ENCODE measurements at regions not wholly inside any gene's neighbourhood (a gene's known extent, or its start where the extent isn't known, plus 50 kb on each side); places are given as distances from the start of the nearest gene placed in this dataset.

DNA sequence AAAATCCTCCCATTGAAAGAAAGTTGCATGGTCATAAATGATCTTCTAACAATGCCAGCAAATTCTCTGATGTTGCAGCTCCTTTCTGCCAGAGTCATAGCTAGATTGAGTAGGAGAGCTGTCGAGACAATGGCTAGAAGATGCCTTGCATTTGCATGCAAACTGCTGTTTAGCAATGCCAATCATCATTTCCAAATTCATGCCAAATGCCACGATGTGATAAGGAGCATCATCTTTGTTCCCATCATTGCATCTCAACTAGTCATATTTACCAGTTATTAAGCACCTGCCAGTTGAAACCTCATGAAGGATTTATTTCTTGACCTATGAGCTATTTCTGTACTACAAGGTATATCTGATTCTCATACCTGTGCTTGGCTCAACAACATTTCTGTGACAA, 246.4 kb upstream of the PIK3R1 start:
- Histone ChIP-seq H3K9ac (ENCODE audit: low read length in 3 of 3) (no peak overlapping the region), H3K9me3 (ENCODE audit: control insufficient read depth in 2 of 3, insufficient read depth in 1 of 3, low read length in 3 of 3) (no peaks in the 10 kb centered on the region), H3K27ac (ENCODE audit: low read depth in 2 of 2, low read length in 2 of 2) (no peak overlapping the region), H3K36me3 (ENCODE audit: control insufficient read depth in 2 of 3, insufficient read depth in 3 of 3, low read length in 3 of 3) (no peaks in the 10 kb centered on the region), H3K4me1 (ENCODE audit: control insufficient read depth in 2 of 3, insufficient read depth in 2 of 3, low read depth in 1 of 3, low read length in 3 of 3) (peaks cover 0 to 5% (median 5%) of the 10 kb centered on the region in 3 donors), H3K4me3 (ENCODE audit: low read length in 3 of 3) (no peak overlapping the region), H3K27me3 (ENCODE audit: control insufficient read depth, insufficient read depth, low read length) (no peaks in the 10 kb centered on the region)
- FAIRE-seq (no peak), DNase-seq (no peak)
- intact Hi-C loops (cut with DNase I), result no loop called here
- TF ChIP-seq, protein P1, sequence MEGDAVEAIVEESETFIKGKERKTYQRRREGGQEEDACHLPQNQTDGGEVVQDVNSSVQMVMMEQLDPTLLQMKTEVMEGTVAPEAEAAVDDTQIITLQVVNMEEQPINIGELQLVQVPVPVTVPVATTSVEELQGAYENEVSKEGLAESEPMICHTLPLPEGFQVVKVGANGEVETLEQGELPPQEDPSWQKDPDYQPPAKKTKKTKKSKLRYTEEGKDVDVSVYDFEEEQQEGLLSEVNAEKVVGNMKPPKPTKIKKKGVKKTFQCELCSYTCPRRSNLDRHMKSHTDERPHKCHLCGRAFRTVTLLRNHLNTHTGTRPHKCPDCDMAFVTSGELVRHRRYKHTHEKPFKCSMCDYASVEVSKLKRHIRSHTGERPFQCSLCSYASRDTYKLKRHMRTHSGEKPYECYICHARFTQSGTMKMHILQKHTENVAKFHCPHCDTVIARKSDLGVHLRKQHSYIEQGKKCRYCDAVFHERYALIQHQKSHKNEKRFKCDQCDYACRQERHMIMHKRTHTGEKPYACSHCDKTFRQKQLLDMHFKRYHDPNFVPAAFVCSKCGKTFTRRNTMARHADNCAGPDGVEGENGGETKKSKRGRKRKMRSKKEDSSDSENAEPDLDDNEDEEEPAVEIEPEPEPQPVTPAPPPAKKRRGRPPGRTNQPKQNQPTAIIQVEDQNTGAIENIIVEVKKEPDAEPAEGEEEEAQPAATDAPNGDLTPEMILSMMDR (IDR thresholded peaks at IDR 0.05; ENCODE audit: borderline replicate concordance, extremely low read depth, insufficient read depth), result no peak

DNA sequence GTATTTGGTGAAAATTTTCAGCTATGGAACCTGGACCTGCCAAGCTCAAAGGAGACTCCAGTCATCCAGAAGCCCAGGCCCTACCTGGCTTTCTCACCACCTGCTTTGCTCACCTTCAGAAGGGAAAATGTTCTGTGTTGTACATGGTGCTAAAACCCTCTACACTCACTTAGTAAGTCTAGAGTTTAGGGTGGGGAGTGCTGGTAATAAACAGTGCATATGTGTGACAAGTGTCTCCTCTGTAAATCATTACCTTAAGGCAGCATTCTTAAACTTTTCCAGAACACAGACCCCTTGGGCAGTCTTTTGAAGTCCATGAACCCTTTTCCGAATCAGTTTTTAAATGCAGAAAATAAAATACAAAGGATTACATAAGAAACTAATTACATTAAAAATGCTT, 248.8 kb upstream of the PIK3R1 start:
- DNase-seq (no peak), FAIRE-seq (no peak)
- H3K9me3 ChIP-seq (ENCODE audit: control insufficient read depth in 2 of 3, insufficient read depth in 1 of 3, low read length in 3 of 3), result no peaks in the 10 kb centered on the region
- no peak overlapping the region for H3K27ac ChIP-seq (ENCODE audit: low read depth in 2 of 2, low read length in 2 of 2)
- intact Hi-C loops (cut with DNase I), result no loop called here
- no peaks in the 10 kb centered on the region for H3K27me3 ChIP-seq (ENCODE audit: control insufficient read depth, insufficient read depth, low read length)
- TF ChIP-seq, protein P1 (IDR thresholded peaks at IDR 0.05; ENCODE audit: borderline replicate concordance, extremely low read depth, insufficient read depth), result no peak
- no peak overlapping the region for H3K4me3 ChIP-seq (ENCODE audit: low read length in 3 of 3)
- peaks cover 0 to 5% (median 2%) of the 10 kb centered on the region in 3 donors for H3K4me1 ChIP-seq (ENCODE audit: control insufficient read depth in 2 of 3, insufficient read depth in 2 of 3, low read depth in 1 of 3, low read length in 3 of 3)
- H3K9ac ChIP-seq (ENCODE audit: low read length in 3 of 3), result no peak overlapping the region
- no peaks in the 10 kb centered on the region for H3K36me3 ChIP-seq (ENCODE audit: control insufficient read depth in 2 of 3, insufficient read depth in 3 of 3, low read length in 3 of 3)

DNA sequence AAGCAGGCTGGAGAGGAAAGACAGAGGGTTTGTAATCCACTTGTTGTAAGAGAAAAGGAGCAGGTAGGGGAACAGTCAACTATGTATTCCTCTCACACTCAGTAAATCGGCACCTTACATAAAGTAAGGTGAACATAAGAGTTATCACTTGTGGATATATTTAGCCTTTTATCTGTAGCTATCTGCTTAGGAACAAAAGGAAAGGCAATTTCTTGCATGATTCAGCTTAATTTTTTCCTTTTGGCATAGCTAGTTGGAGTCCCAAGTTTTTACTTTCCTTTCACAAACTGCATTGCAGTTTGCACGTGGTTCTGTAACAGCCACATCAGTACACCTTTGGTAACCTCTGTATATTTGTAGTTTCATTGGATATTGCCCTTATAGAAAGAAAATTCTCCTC, 250.9 kb upstream of the PIK3R1 start:
- Histone ChIP-seq H3K27ac (ENCODE audit: low read depth in 2 of 2, low read length in 2 of 2) (no peak overlapping the region), H3K4me3 (ENCODE audit: low read length in 3 of 3) (no peak overlapping the region), H3K4me1 (ENCODE audit: control insufficient read depth in 2 of 3, insufficient read depth in 2 of 3, low read depth in 1 of 3, low read length in 3 of 3) (peaks cover 0 to 5% (median 2%) of the 10 kb centered on the region in 3 donors), H3K27me3 (ENCODE audit: control insufficient read depth, insufficient read depth, low read length) (no peaks in the 10 kb centered on the region), H3K9ac (ENCODE audit: low read length in 3 of 3) (no peak overlapping the region), H3K36me3 (ENCODE audit: control insufficient read depth in 2 of 3, insufficient read depth in 3 of 3, low read length in 3 of 3) (no peaks in the 10 kb centered on the region), H3K9me3 (ENCODE audit: control insufficient read depth in 2 of 3, insufficient read depth in 1 of 3, low read length in 3 of 3) (no peaks in the 10 kb centered on the region)
- FAIRE-seq (no peak), DNase-seq (no peak)
- TF ChIP-seq, protein P1 (IDR thresholded peaks at IDR 0.05; ENCODE audit: borderline replicate concordance, extremely low read depth, insufficient read depth), result no peak
- intact Hi-C loops (cut with DNase I), result no loop called here

Data from kidney (tissue), 13 donors.